GM12878 (cell line): ENCODE measurements at regions not wholly inside any gene's neighbourhood (a gene's known extent, or its start where the extent isn't known, plus 50 kb on each side); places are given as distances from the start of the nearest gene placed in this dataset.

Experiments used
- ASH2L ChIP-seq: fragments of 300-600, 200-600 bp; sonication (generic); IDR thresholded peaks from 2 replicates; pipeline ENCODE4 v1.6.1; 2017; ENCODE audit warnings: low read depth, mild to moderate bottlenecking, borderline replicate concordance
- BRCA1 ChIP-seq: IDR thresholded peaks from 2 replicates; pipeline ENCODE4 v1.6.1; 2011; ENCODE audit warnings: low read depth, low read length, improper control_type of control experiment
- CBX5 ChIP-seq: sonication (generic); IDR thresholded peaks from 2 replicates; pipeline ENCODE4 v1.6.1; 2016; ENCODE audit warnings: low read depth, moderate library complexity, mild to moderate bottlenecking, inconsistent platforms
- DPF2 ChIP-seq: fragments of 450-650 bp; IDR thresholded peaks from 2 replicates; pipeline ENCODE4 v1.6.1; 2017; ENCODE audit warnings: mild to moderate bottlenecking
- ELK1 ChIP-seq: IDR thresholded peaks from 2 replicates; pipeline ENCODE4 v1.6.1; 2012; ENCODE audit warnings: low read depth, low read length, improper control_type of control experiment
- ETV6 ChIP-seq, 2 experiments: fragments of 450-650 bp in 1 of 2; IDR thresholded peaks in 1 of 2; conservative IDR thresholded peaks in 1 of 2; 2 replicates each; pipeline ENCODE4 v1.6.1; 2014; ENCODE audit warnings: antibody characterized with exemption in 1 of 2, borderline replicate concordance in 1 of 2, low read depth in 1 of 2, mild to moderate bottlenecking in 1 of 2, moderate library complexity in 1 of 2
- FOXK2 ChIP-seq: fragments of 450-650 bp; IDR thresholded peaks from 2 replicates; pipeline ENCODE4 v1.6.1; 2017; ENCODE audit warnings: mild to moderate bottlenecking, moderate library complexity
- FOXM1 ChIP-seq: IDR thresholded peaks from 2 replicates; pipeline ENCODE4 v1.6.1; 2012; ENCODE audit warnings: low read depth, mild to moderate bottlenecking, inconsistent platforms, low read length, moderate library complexity
- IRF5 ChIP-seq: fragments of 450-650 bp; IDR thresholded peaks from 2 replicates; pipeline ENCODE4 v1.6.1; 2017; ENCODE audit warnings: borderline replicate concordance
- JUND ChIP-seq: IDR thresholded peaks from 2 replicates; pipeline ENCODE4 v1.6.1; 2012; ENCODE audit warnings: low read depth, mild to moderate bottlenecking, low read length, improper control_type of control experiment, moderate library complexity
- LARP7 ChIP-seq: fragments of 450-650 bp; IDR thresholded peaks from 2 replicates; pipeline ENCODE4 v1.6.1; 2017; ENCODE audit warnings: mild to moderate bottlenecking
- MEF2A ChIP-seq: IDR thresholded peaks from 2 replicates; pipeline ENCODE4 v1.6.1; 2011; ENCODE audit warnings: low read depth, mild to moderate bottlenecking, low read length, moderate library complexity; ENCODE audit not compliant: insufficient read depth
- MEF2B ChIP-seq: fragments of 450-650 bp; IDR thresholded peaks from 2 replicates; pipeline ENCODE4 v1.6.1; 2018; ENCODE audit warnings: mild to moderate bottlenecking, moderate library complexity; ENCODE audit not compliant: partially characterized antibody, poor library complexity, severe bottlenecking
- MTA2 ChIP-seq: fragments of 450-650 bp; IDR thresholded peaks from 2 replicates; pipeline ENCODE4 v1.6.1; 2016; ENCODE audit warnings: low read depth, mild to moderate bottlenecking, moderate library complexity
- NFIC ChIP-seq: IDR thresholded peaks from 2 replicates; pipeline ENCODE4 v1.6.1; 2012; ENCODE audit warnings: low read depth, mild to moderate bottlenecking, inconsistent platforms, low read length, moderate library complexity
- NFYB ChIP-seq: IDR thresholded peaks from 2 replicates; pipeline ENCODE4 v1.6.1; 2011; ENCODE audit warnings: low read depth, mild to moderate bottlenecking, low read length, improper control_type of control experiment, moderate library complexity; ENCODE audit not compliant: insufficient read depth
- NR2C1 ChIP-seq: fragments of 450-650 bp; IDR thresholded peaks from 2 replicates; pipeline ENCODE4 v1.6.1; 2017; ENCODE audit warnings: antibody characterized with exemption, mild to moderate bottlenecking, moderate library complexity
- RFX5 ChIP-seq: IDR thresholded peaks from 2 replicates; pipeline ENCODE4 v1.6.1; 2011; ENCODE audit warnings: low read depth, low read length, improper control_type of control experiment
- SMC3 ChIP-seq: IDR thresholded peaks from 2 replicates; pipeline ENCODE4 v1.6.1; 2011; ENCODE audit warnings: low read length, improper control_type of control experiment, borderline replicate concordance
- SPI1 ChIP-seq: IDR thresholded peaks from 2 replicates; pipeline ENCODE4 v1.6.1; 2011; ENCODE audit warnings: low read depth, mild to moderate bottlenecking, low read length, moderate library complexity, borderline replicate concordance; ENCODE audit not compliant: insufficient read depth
- TCF12 ChIP-seq: IDR thresholded peaks from 2 replicates; pipeline ENCODE4 v1.6.1; 2011; ENCODE audit warnings: low read depth, mild to moderate bottlenecking, low read length
- TCF3 ChIP-seq: IDR thresholded peaks from 2 replicates; pipeline ENCODE4 v1.6.1; 2012; ENCODE audit warnings: low read depth, mild to moderate bottlenecking, low read length, borderline replicate concordance; ENCODE audit not compliant: insufficient read depth
- YY1 ChIP-seq: IDR thresholded peaks from 2 replicates; pipeline ENCODE4 v1.6.1; 2011; ENCODE audit warnings: low read depth, mild to moderate bottlenecking, low read length
- ZNF217 ChIP-seq: fragments of 450-650 bp; IDR thresholded peaks from 2 replicates; pipeline ENCODE4 v1.6.1; 2017; ENCODE audit warnings: antibody characterized with exemption, mild to moderate bottlenecking

GRCh38 chr2:8525582-8526402 lies 156.1 kb upstream of the ID2 start (continued):
- TF ChIP-seq TCF12 (peak; percentile 81), RFX5 (peak; percentile 95), ELK1 (no peak), CBX5 (peak; percentile 80; the same call in 1 of the 2 replicates), SMC3 (peak; percentile 74), BRCA1 (no peak), DPF2 (peak; percentile 97), ZNF217 (peak; percentile 81), ASH2L (no peak), IRF5 (no peak), NFYB (no peak), FOXM1 (peak; percentile 56), MTA2 (peak; percentile 82), NFIC (peak; percentile 76), NR2C1 (no peak; the same call in 1 of the 2 replicates), JUND (no peak), ETV6 (conservative IDR thresholded peaks at IDR 0.05 in 1 of 2, IDR thresholded peaks at IDR 0.05 in 1 of 2; ENCODE audit: borderline replicate concordance in 1 of 2, low read depth in 1 of 2) (peak in 1 of 2 experiments; percentile 78; a peak in 2 of 4 replicates), FOXK2 (peak; percentile 17; the same call in 1 of the 2 replicates), LARP7 (0 out of 2 replicates have a peak, but pooled peaks have one; percentile 22), MEF2A (0 out of 2 replicates have a peak, but pooled peaks have one; percentile 5), YY1 (peak; percentile 59), SPI1 (peak; percentile 98), TCF3 (peak; percentile 77; the same call in 1 of the 2 replicates), MEF2B (peak; percentile 73)
